C4-2B (cell line): ENCODE measurements at regions not wholly inside any gene's neighbourhood (a gene's known extent, or its start where the extent isn't known, plus 50 kb on each side); places are given as distances from the start of the nearest gene placed in this dataset.

Source experiments
- CTCF ChIP-seq: fragments of 450-650 bp; conservative IDR thresholded peaks from 2 replicates; pipeline ENCODE4 v1.5.1; 2017; ENCODE audit warnings: mild to moderate bottlenecking
- ZFX ChIP-seq: fragments of 450-650 bp; IDR thresholded peaks from 2 replicates; pipeline ENCODE4 v1.6.1; 2017

GRCh38 chr4:35836596-35836995, 407.7 kb downstream of the ARAP2 start:
- TF ChIP-seq CTCF (no peak), ZFX (no peak)
